Spleen (tissue), 7 donors: ENCODE measurements at regions not wholly inside any gene's neighbourhood (a gene's known extent, or its start where the extent isn't known, plus 50 kb on each side); places are given as distances from the start of the nearest gene placed in this dataset.

Source experiments
- POLR2A ChIP-seq, 3 donors: fragments of 450-650 bp; IDR thresholded peaks; one replicate each; pipeline ENCODE4 v1.5.1; 2017; ENCODE audit warnings: antibody characterized with exemption in 3 of 3, mild to moderate bottlenecking in 1 of 3
- TF ChIP-seq, protein P1 (sequence below), 11 experiments: fragments of 200-600 bp in 7 of 11; fragments of 450-650 bp in 4 of 11; sonication (generic) in 4 of 11; IDR thresholded peaks in 8 of 11; conservative IDR thresholded peaks in 3 of 11; 1 replicate in 7 of 11; 2 replicates in 4 of 11; pipeline versions ENCODE4 v1.4.0 to v1.8.0; 2016 to 2021; ENCODE audit warnings: antibody characterized with exemption in 11 of 11, inconsistent platforms in 4 of 11, mild to moderate bottlenecking in 1 of 11
- donor health status: DM: no; HTN: no; CAD: no; lungs with moderate emphysema.
- donor health status: DM: no; HTN: no; CAD: no.
- donor health status: DM: no; HTN: no; CAD: no.

DNA sequence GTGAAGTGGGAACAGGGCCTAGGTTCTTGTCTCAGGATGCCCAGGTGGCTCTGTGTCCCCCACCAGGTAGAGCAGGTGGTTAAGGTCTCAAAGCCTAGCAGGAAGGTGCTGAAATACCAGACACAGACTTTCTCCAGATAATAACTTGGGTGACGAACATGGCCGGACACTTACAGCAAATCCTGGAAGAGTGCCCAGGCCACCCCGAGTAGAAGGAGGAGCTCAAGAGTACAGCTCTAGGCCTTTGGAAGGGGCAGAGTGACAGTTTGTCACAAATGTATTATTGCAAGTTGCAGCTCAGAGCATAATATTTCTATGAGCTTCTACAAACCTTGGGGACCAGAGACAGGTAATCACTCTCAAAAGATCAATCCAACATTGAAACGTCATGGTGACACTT, 251.6 kb upstream of the SOX4 start:
- TF ChIP-seq, protein P1, sequence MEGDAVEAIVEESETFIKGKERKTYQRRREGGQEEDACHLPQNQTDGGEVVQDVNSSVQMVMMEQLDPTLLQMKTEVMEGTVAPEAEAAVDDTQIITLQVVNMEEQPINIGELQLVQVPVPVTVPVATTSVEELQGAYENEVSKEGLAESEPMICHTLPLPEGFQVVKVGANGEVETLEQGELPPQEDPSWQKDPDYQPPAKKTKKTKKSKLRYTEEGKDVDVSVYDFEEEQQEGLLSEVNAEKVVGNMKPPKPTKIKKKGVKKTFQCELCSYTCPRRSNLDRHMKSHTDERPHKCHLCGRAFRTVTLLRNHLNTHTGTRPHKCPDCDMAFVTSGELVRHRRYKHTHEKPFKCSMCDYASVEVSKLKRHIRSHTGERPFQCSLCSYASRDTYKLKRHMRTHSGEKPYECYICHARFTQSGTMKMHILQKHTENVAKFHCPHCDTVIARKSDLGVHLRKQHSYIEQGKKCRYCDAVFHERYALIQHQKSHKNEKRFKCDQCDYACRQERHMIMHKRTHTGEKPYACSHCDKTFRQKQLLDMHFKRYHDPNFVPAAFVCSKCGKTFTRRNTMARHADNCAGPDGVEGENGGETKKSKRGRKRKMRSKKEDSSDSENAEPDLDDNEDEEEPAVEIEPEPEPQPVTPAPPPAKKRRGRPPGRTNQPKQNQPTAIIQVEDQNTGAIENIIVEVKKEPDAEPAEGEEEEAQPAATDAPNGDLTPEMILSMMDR (IDR thresholded peaks at IDR 0.05 in 8 of 11, conservative IDR thresholded peaks at IDR 0.05 in 3 of 11): no peak
- no peak for TF ChIP-seq POLR2A (IDR thresholded peaks at IDR 0.05)
